Kidney tubule cell (primary cell): ENCODE measurements at regions not wholly inside any gene's neighbourhood (a gene's known extent, or its start where the extent isn't known, plus 50 kb on each side); places are given as distances from the start of the nearest gene placed in this dataset.

Experiments used
- DNase-seq: peaks from one replicate; pipeline ENCODE4 v3.0.0-alpha.2; 2018; ENCODE audit warnings: low spot score

- DNase-seq, result peak; percentile 10
Observed at GRCh38 chr20:52572687-52573086, 381.1 kb upstream of the ZFP64 start.

DNA sequence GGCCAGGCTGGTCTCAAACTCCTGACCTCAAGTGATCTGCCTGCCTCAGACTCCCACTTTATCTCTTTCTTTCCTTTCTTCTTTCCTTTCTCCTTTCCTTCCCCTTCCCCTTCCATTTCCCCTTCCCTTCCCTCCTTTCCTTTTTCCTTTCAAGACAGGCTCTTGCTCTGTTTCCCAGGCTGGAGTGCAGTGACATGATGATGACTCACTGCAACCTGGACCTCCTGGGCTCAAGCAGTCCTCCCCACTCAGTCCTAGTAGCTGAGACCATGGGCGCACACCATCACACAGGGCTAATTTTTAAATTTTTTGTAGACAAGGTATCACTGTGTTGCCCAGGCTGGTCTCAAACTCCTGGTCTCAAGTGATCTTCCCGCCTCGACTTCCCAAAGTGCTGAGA is 377.6 kb upstream of the ZFP64 start:
- DNase-seq, result peak; percentile 50

GRCh38 chr20:52565614-52566013 is 374.0 kb upstream of the ZFP64 start:
- peak; percentile 9 for DNase-seq

- no peak for DNase-seq
Observed at GRCh38 chr20:52564594-52564993, 373.0 kb upstream of the ZFP64 start.

GRCh38 chr20:52552181-52552872 is 360.7 kb upstream of the ZFP64 start:
- peak; percentile 94 for DNase-seq

DNA sequence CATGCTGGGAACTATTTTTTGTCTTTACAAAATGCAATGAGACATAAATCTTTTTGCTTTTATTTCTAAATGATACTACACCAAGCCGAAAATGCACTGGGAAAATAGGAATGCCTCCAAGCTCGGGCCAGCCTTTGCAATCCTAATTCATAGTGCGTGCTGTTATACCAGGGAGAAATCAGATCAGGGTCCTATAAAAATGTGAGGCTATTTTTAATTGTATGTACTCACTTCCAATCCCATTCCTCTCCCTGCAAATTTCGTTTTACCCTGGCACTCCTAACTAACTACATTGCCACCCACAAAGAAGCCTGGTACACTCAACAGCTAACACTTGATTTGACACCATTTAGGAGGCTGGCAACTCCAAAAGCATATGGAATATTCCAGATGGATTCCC is 350.6 kb upstream of the ZFP64 start:
- no peak for DNase-seq

GRCh38 chr20:52540509-52540908 is 348.9 kb upstream of the ZFP64 start:
- no peak for DNase-seq

DNA sequence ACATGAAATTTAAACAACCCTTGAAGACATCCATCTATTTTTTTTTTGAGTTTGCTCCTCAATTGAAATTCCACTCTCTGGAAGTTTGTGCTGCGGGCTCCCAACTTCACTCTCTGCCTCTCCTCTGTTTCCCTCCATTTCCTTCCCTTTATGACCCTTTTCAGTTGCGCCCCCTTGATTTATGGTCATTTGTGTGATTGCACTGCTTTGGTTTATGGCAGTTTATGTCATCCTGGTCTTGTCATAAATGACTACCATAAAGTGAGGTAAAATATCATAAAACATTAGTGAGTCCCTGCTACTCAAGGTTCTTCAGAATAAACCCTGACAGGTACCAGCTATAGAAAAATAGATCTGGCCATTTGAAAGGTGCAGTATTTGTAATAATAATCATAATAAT is 348.3 kb upstream of the ZFP64 start:
- DNase-seq, result no peak

DNA sequence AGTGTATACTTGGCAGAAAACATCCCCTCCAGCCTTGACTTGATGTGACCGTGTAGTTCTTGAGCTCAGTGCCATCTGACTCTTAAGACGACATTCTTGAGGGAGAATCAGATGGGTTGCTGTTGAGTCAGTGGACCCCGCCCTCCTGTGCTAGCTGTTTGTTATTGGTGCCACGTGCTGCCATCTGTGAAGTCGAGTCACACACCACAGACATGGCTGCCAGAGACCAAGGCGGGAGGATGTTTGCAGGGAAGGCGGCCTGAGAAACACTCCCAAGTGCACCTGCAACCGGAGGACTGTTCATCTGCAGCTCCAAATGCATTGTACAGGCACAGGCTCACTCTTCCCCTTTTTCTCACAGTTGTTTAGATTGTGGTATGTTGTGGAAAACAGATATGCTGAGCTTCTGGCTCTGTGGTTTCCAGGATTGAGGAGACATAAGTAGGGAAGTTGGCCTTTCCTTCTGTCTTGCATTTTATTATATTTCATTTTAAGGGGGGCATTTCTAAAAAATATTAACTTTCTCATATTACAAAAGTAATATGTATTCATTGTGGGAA is 345.3 kb upstream of the ZFP64 start:
- DNase-seq, result peak; percentile 61

GRCh38 chr20:52536040-52536439 is 344.5 kb upstream of the ZFP64 start:
- DNase-seq, result no peak

GRCh38 chr20:52534616-52535015 is 343.0 kb upstream of the ZFP64 start:
- DNase-seq, result no peak

DNA sequence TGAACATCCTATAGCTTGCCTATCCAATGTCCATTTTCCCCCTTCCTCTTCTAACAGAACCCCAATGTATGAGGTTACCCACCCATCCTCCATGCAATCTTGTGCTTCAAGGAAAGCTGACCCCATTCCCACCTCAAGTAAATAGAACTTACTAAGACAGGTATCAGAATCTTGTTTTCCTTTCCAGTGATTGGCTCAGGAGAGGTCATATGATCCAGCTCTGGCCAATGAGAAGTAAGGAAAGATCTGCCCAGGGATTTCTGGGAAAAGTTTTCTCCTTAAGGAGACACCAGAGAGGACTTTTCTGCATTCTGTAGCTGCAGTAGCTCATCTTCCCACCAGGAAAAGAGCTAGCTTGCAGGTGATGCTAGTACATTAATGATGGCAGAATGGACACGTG is 341.8 kb upstream of the ZFP64 start:
- DNase-seq, result no peak

DNA sequence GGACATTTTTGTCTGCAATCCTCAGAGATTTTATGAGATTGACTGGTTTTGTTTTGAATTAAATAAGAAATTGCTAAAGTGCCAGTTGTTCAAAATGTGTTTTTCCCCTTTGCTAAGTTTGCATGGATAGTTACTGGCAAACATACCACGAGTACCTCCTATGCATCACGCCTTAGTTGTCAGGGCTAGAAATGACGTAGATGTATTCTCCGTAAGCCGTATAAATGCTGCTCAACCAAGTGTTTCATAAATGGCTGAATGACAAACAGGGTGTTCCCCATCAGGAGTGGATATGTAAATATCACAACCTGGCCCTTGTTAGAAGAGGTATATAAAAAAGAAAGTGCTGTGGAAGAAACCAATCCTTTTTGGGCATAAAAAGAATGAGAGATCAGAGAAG is 341.1 kb upstream of the ZFP64 start:
- peak; percentile 39 for DNase-seq

DNA sequence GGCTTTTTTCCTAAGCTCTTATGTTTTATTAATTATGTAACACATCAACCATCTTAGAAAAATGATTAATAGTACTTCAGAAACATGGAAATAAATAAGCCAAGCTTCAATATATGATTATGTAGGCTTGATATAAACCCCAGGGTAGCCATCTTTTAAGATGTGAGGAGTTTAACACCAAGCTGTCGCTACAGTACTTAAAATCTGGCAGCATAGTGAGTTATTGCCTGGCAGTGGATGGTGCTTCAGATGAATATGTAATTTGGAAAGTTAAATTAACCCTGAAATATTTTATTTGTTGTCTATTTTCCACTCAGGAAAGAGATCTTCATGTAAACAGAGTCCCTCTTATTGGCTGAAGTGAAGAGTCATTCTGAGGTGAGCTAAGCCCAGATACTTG is 339.0 kb upstream of the ZFP64 start:
- no peak for DNase-seq

GRCh38 chr20:52529826-52530225 is 338.2 kb upstream of the ZFP64 start:
- DNase-seq, result peak; percentile 73

DNA sequence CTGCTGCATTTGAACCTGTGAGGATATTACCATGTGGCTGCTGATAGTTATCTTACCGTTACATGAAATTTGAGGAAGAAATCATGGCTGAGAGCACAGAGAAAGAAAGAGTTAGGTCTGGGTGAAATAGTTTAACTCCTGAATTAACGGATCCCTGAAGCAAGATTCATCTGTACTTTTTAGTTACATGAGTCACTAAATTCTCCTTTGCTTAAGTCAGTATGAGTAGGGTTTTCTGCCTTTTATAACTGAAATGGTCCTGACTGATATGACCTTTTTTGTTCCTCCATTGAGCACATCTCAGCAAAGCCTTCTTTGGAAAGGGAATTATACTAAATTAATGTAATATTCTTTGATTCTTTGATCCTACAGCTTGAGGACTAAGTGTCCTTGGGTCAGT is 333.3 kb upstream of the ZFP64 start:
- DNase-seq, result peak; percentile 24

- DNase-seq, result no peak
Observed at GRCh38 chr20:52518735-52519134, 327.2 kb upstream of the ZFP64 start.

GRCh38 chr20:52515877-52516276 is 324.3 kb upstream of the ZFP64 start:
- no peak for DNase-seq

GRCh38 chr20:52500157-52500556 is 308.6 kb upstream of the ZFP64 start:
- no peak for DNase-seq

- DNase-seq, result peak; percentile 7
Observed at GRCh38 chr20:52497731-52498130, 306.2 kb upstream of the ZFP64 start.

- no peak for DNase-seq
Observed at GRCh38 chr20:52496191-52496590, 304.6 kb upstream of the ZFP64 start.

DNA sequence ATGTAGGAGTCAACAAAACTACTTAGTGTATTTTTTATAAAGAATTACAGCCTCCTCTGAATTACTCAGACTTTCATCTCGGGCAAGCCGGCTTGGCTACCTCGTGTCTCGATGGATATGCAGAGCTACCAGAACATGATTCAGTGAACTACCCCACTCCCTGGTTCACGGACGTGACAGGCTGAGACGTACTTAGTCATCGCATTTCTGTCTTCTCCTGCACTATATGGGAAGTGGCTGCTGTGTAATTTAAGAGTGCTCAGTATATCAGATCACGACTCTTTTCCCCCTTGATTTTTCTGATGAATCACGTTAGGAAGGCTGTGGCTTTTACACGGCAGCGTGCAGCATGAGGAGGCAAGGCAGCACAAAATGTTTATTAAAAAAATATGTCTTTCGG is 302.7 kb upstream of the ZFP64 start:
- DNase-seq, result peak; percentile 97

- peak; percentile 85 for DNase-seq
Observed at GRCh38 chr20:52493171-52493721, 301.7 kb upstream of the ZFP64 start.
